HepG2 (cell line): ENCODE measurements at regions not wholly inside any gene's neighbourhood (a gene's known extent, or its start where the extent isn't known, plus 50 kb on each side); places are given as distances from the start of the nearest gene placed in this dataset.

Experiments used
- ATAC-seq: fragments of 200-7000 bp; cut with Tn5 transposase; 3 replicates; pipeline ENCODE4 v1.9.1; 2020; ENCODE audit warnings: mild to moderate bottlenecking, moderate library complexity
- BruUV-seq: library from RNA; stranded (reverse); fragments of 400-500 nt; replicated peaks from 2 replicates; lab custom pipeline; 2021; lab: Mats Ljungman, UMichigan
- CTCF ChIA-PET: fragments of 300-600 bp; formaldehyde crosslinking; extraction: SDS; loops from one replicate; lab custom pipeline; 2021; ENCODE audit warnings: low total read pairs, inconsistent platforms, low intra/inter-chr PET ratio; lab: Yijun Ruan, JAX
- POLR2A ChIA-PET: fragments of 350-600 bp; sonication (Branson Sonifier 250); formaldehyde crosslinking; loops from one replicate; lab custom pipeline; 2020; ENCODE audit warnings: antibody characterized with exemption, inconsistent platforms; lab: Yijun Ruan, JAX
- DNase-seq: peaks from one replicate; pipeline ENCODE4 v3.0.0-alpha.2; 2015; ENCODE audit warnings: low spot score
- FAIRE-seq: peaks from 3 replicates; lab custom pipeline; 2011; peaks lifted over from hg19 to GRCh38; lab: Jason Lieb, UNC
- H2AFZ ChIP-seq: one replicate; pipeline ENCODE4 v1.6.1; 2011; ENCODE audit warnings: low read length, inconsistent platforms
- H3K27ac ChIP-seq: fragments of 300-600 bp; 3 replicates; pipeline ENCODE4 v1.8.0; 2011; ENCODE audit warnings: mixed run types, mild to moderate bottlenecking, mixed read lengths, low read length, inconsistent platforms; ENCODE audit not compliant: insufficient read depth; ENCODE audit errors: extremely low read length
- H3K27me3 ChIP-seq, 2 experiments: fragments of 200-600 bp in 1 of 2; 2 replicates in 1 of 2; 3 replicates in 1 of 2; pipeline versions ENCODE4 v1.6.0 to v1.8.0; 2011; ENCODE audit warnings: low read length in 2 of 2, mild to moderate bottlenecking in 2 of 2, moderate library complexity in 2 of 2, inconsistent platforms in 1 of 2; ENCODE audit not compliant: insufficient read depth in 2 of 2, control insufficient read depth in 1 of 2
- H3K36me3 ChIP-seq, 2 experiments: fragments of 200-600 bp in 1 of 2; replicated peaks in 1 of 2; 2 replicates in 1 of 2; 3 replicates in 1 of 2; pipeline versions ENCODE4 v1.5.1 to v1.8.0; 2011; ENCODE audit warnings: low read length in 2 of 2, inconsistent platforms in 1 of 2; ENCODE audit not compliant: insufficient read depth in 2 of 2, control insufficient read depth in 1 of 2
- H3K4me1 ChIP-seq: 2 replicates; pipeline ENCODE4 v1.5.1; 2012; ENCODE audit warnings: low read length, inconsistent platforms; ENCODE audit not compliant: insufficient read depth
- H3K4me2 ChIP-seq: 2 replicates; pipeline ENCODE4 v1.6.0; 2011; ENCODE audit warnings: low read depth, low read length, inconsistent platforms
- H3K4me3 ChIP-seq, 3 experiments: fragments of 200-600 bp in 1 of 3; sonication (generic), shearing (Covaris generic) in 1 of 3; replicated peaks in 1 of 3; 2 replicates each; pipeline ENCODE4 v1.5.1; 2011 to 2016; ENCODE audit warnings: low read length in 3 of 3, inconsistent platforms in 2 of 3, low read depth in 2 of 3, mild to moderate bottlenecking in 2 of 3, control low read depth in 1 of 3, mixed read lengths in 1 of 3; ENCODE audit not compliant: insufficient read depth in 1 of 3
- H3K79me2 ChIP-seq: one replicate; pipeline ENCODE4 v1.6.1; 2011; ENCODE audit warnings: low read length, inconsistent platforms; ENCODE audit not compliant: insufficient read depth
- H3K9ac ChIP-seq: 2 replicates; pipeline ENCODE4 v1.6.0; 2011; ENCODE audit warnings: mild to moderate bottlenecking, low read depth, low read length, inconsistent platforms; ENCODE audit not compliant: insufficient read depth
- H3K9me3 ChIP-seq: 2 replicates; pipeline ENCODE4 v1.5.1; 2012; ENCODE audit warnings: mild to moderate bottlenecking, low read length
- H4K20me1 ChIP-seq: 2 replicates; pipeline ENCODE4 v1.6.0; 2011; ENCODE audit warnings: inconsistent platforms, mild to moderate bottlenecking, low read length, moderate library complexity; ENCODE audit not compliant: insufficient read depth
- HMGXB4 ChIP-seq, 2 experiments: sonication (generic) in 1 of 2; formaldehyde crosslinking in 1 of 2; IDR thresholded peaks; 2 replicates each; pipeline versions ENCODE4 v1.4.0 to v1.6.1; 2018 to 2020; ENCODE audit warnings: missing genetic modification reagents in 2 of 2, borderline replicate concordance in 1 of 2, low read depth in 1 of 2, mild to moderate bottlenecking in 1 of 2, missing biosample characterization in 1 of 2
- NR2F2 ChIP-seq: IDR thresholded peaks from 2 replicates; pipeline ENCODE4 v1.6.1; 2012; ENCODE audit warnings: low read depth, inconsistent platforms, borderline replicate concordance
- RAD51 ChIP-seq: fragments of 450-650 bp; IDR thresholded peaks from 2 replicates; pipeline ENCODE4 v1.6.1; 2016; ENCODE audit warnings: borderline replicate concordance
- RFXAP ChIP-seq: sonication (generic); formaldehyde crosslinking; IDR thresholded peaks from 2 replicates; pipeline ENCODE4 v1.4.0; 2020; ENCODE audit warnings: missing genetic modification reagents, borderline replicate concordance
- RXRB ChIP-seq: IDR thresholded peaks from 2 replicates; pipeline ENCODE4 v1.6.1; 2016; ENCODE audit warnings: borderline replicate concordance, missing genetic modification reagents, missing compliant biosample characterization
- SALL2 ChIP-seq: sonication (generic); formaldehyde crosslinking; IDR thresholded peaks from 2 replicates; pipeline ENCODE4 v1.8.1; 2023; ENCODE audit warnings: mild to moderate bottlenecking, missing genetic modification reagents, inconsistent platforms
- SP5 ChIP-seq: IDR thresholded peaks from 2 replicates; pipeline ENCODE4 v1.6.1; 2016; ENCODE audit warnings: low read depth, borderline replicate concordance
- ZFY ChIP-seq: sonication (generic); formaldehyde crosslinking; IDR thresholded peaks from 2 replicates; pipeline ENCODE4 v1.4.0; 2020; ENCODE audit warnings: missing genetic modification reagents
- ZNF34 ChIP-seq: sonication (generic); formaldehyde crosslinking; IDR thresholded peaks from 2 replicates; pipeline ENCODE4 v1.4.0; 2020; ENCODE audit warnings: mild to moderate bottlenecking, missing genetic modification reagents, borderline replicate concordance
- ZNF772 ChIP-seq: sonication (generic); formaldehyde crosslinking; IDR thresholded peaks from 2 replicates; pipeline ENCODE4 v1.5.0; 2020; ENCODE audit warnings: mild to moderate bottlenecking, missing genetic modification reagents
- ZNF776 ChIP-seq: sonication (generic); formaldehyde crosslinking; IDR thresholded peaks from 2 replicates; pipeline ENCODE4 v1.4.0; 2020; ENCODE audit warnings: mild to moderate bottlenecking, missing genetic modification reagents
- WGBS: methylation state at CpG from one replicate; pipeline ENCODE4 v1.1.6; 2017; ENCODE audit warnings: low lambda C conversion rate; 5-methylcytosine and 5-hydroxymethylcytosine counted together
- in situ Hi-C: cut with HindIII; loops from 2 replicates; pipeline ENCODE4 v1.10.0; 2017; ENCODE audit warnings: low pct_unique_long_range_greater_than_20kb; ENCODE audit not compliant: extremely low pct_ligation_motif_present
- intact Hi-C: fragments of 100-400 bp; cut with micrococcal nuclease; formaldehyde crosslinking; loops from one replicate; pipeline ENCODE4 v1.10.0; 2022; ENCODE audit not compliant: unreplicated experiment

GRCh38 chr4:151921386-151921785 is 160.6 kb upstream of the GATB start (continued):
- TF ChIP-seq HMGXB4 (CRISPR knock-in tag; IDR thresholded peaks at IDR 0.05; ENCODE audit: borderline replicate concordance in 1 of 2, low read depth in 1 of 2), result no peak

- Histone ChIP-seq H3K4me1 (no peaks in the 10 kb centered on the region), H2AFZ (no peak overlapping the region), H3K4me3 (no peak overlapping the region), H3K79me2 (no peaks in the 10 kb centered on the region), H3K9ac (no peak overlapping the region), H3K27ac (no peak overlapping the region), H3K36me3 (no peaks in the 10 kb centered on the region), H3K27me3 (peaks cover 0 to 10% of the 10 kb centered on the region in 2 experiments; a peak in 1 of 5 replicates), H4K20me1 (no peaks in the 10 kb centered on the region), H3K9me3 (no peaks in the 10 kb centered on the region), H3K4me2 (no peak overlapping the region)
- ChIA-PET CTCF (no interaction called here), POLR2A (no interaction called here)
- DNase-seq, result no peak
- no peak for TF ChIP-seq RXRB (CRISPR knock-in tag)
- no peak for TF ChIP-seq RFXAP
- no peak for TF ChIP-seq ZFY
- no peak for TF ChIP-seq ZNF772 (CRISPR knock-in tag)
- TF ChIP-seq NR2F2, result no peak
- TF ChIP-seq RAD51, result no peak
- TF ChIP-seq ZNF34 (CRISPR knock-in tag), result no peak
- TF ChIP-seq SP5 (CRISPR knock-in tag), result no peak
- no peak for TF ChIP-seq SALL2 (CRISPR knock-in tag)
- TF ChIP-seq ZNF776 (CRISPR knock-in tag), result no peak
- in situ Hi-C loops (no loop called here), intact Hi-C loops (no loop called here)
- 50% methylated on average over 2 of the region's 2 CpGs for WGBS
- ATAC-seq, result no peak
- no peak for FAIRE-seq
- BruUV-seq, result no TSS peak
Observed at GRCh38 chr4:151917145-151917734, 156.4 kb upstream of the GATB start.
